RCC 7860 (cell line): ENCODE measurements at regions not wholly inside any gene's neighbourhood (a gene's known extent, or its start where the extent isn't known, plus 50 kb on each side); places are given as distances from the start of the nearest gene placed in this dataset.
A peak's percentile ranks its signal among the peaks of the same experiment; 100 is the strongest.

Source experiments
- DNase-seq: peaks from one replicate; pipeline ENCODE4 v3.0.0-alpha.2; 2015; ENCODE audit warnings: low spot score
- FAIRE-seq: peaks from 2 replicates; lab custom pipeline; 2012; peaks lifted over from hg19 to GRCh38; lab: Jason Lieb, UNC

GRCh38 chr3:135897715-135898114 lies 67.8 kb upstream of the PPP2R3A start:
- DNase-seq (peak; percentile 39), FAIRE-seq (no peak)

- DNase-seq (no peak), FAIRE-seq (no peak)
Observed at GRCh38 chr3:135898774-135899173, 66.8 kb upstream of the PPP2R3A start.

DNA sequence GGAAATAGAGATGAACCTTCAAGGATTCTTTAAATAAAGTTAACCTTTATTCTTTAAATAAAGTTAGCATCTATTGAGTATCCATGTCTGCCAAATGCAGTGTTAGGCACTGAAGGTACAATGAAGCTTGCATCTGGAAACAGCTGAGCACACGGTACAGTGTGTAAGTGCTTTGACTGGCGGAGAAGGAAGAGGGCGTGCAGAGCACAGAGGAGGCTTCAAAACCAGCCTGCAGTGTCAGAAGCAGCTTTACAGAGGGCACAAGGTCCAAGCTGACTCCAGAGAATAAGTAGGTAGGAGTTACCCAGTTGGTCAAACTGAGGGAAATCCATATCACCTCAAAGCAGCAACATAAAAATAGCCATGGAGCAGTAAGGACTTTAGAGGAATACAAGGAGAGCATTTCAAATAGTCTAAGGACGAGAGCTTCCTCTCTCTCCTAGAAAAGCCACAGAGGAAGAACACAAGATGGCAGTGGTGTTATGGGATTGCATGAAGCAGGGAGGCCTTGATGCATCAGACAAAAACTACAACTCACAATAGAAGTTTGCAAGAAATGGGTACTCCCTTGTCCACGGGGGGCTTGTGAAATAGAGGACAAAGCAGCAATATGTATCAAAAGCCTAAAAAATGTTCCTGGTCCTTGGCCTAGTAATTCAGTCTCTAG lies 60.3 kb upstream of the PPP2R3A start:
- FAIRE-seq (no peak), DNase-seq (peak; percentile 32)

DNA sequence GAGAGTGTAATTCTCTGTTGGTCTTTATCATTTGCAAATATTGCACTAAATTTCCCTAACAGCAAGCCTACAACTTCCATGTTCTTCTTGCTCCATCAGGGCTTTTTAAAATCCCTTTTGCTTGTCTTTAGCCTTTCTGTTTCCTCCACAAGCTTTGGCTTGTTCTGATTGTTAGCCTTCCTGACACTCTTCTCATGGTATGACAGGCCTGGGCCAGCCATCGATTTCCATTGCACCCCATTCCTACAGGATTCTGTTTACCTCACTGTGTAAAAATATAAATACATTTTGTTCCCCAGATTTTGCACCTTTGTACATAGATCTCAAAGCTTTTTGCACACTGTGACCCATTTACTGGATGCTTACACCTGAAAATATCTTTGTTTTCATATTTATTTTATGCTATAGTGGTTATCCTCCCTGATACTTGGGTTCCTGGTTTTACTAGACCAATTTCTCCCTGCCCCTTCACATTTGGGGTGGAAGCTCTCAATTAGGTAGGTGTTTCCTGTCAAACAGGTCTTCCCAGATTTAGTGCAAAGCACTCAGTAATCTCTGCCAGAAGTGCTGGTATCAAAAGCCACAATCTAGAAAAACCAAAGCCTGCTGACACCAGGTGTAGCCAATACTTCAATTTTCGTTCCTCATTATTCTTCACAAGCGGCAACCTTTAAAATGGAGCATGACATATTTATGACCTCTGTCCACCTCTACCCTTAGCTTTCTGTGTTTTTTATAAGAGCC lies 57.9 kb upstream of the PPP2R3A start:
- FAIRE-seq (no peak), DNase-seq (no peak)

DNA sequence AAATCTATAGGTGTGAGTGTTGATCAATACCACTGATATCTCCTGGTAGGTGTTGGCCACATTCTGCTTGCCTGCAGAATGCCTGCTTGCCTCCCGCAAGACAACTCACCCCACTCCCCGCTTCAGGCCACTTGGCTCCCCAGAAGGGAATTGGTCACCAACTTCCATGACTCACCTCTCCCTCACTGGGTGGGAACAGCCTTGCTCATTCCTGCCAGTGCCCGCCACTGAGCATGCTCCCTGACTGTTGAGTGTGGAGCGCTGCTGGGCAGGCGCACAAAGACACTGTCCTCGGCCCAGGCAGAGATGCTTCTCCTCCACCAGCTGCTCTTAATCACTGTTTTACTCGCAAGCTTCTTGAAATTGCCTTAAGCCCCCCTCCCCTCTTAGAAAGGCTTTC lies 57.3 kb upstream of the PPP2R3A start:
- FAIRE-seq (no peak), DNase-seq (no peak)

DNA sequence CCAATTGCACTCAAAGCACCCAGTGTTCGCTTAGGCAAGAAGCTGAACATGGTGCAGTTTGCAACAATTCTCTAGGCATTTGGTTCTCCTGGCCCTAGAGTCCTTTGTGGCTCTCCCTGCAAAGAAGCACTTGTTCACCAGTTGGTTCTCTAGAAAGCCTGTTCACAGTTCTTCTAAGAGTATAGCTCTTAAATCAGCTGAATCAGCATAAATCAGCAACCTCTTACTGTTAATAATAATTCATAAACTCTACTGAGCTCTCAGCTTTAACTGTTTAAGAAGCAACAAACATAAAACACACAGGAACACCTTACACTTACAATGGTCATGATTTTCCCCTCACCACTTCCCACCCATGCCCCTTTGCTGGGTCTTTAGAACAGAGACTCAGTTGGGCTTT lies 56.8 kb upstream of the PPP2R3A start:
- FAIRE-seq: no peak
- DNase-seq: no peak

DNA sequence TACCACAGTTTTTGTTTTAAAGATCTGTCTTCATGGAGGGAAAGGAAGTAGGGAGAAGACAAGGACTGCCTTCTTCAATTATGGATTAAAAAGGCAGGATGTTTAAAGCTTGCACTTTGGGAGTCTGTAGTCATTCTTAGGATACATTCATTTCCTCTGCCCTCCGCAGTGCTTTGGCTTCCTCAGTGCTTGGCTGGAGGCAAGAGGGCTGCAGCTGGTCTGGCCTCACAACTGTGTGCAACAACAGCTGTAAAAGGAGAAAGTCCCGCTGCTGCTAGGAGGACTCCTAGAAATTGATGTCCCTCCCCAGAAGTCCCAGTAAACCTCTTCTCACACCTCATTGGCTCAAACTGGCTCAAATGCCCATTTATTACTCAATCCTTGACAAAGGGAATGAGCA lies 54.4 kb upstream of the PPP2R3A start:
- no peak for FAIRE-seq
- DNase-seq: no peak

DNA sequence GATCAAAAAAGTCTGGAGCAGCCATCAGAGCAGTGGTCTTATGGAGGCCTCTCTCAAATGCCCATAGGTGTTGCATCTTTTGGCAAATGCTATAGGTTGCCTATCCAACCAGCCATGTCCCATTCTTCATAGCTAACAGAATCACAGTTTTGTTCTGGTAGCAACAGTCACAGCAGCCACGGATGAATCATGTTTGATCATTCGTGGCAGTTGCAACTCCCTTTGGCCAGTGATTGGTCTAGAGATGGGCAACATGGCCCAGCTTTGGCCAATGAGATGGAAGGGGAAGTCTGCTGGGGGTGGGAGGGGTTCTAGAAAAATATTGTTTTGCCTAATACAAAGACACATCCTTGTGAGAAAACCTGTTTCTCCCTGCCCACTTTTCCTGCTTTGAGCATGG lies 50.3 kb upstream of the PPP2R3A start:
- DNase-seq: no peak
- FAIRE-seq: no peak
